G401 (cell line): ENCODE measurements at regions not wholly inside any gene's neighbourhood (a gene's known extent, or its start where the extent isn't known, plus 50 kb on each side); places are given as distances from the start of the nearest gene placed in this dataset.
"Not testable (repeated sequence)": the region's sequence is repeated elsewhere in the genome, so short reads cannot be mapped to it uniquely, and the experiment has no call there.

Source experiments
- DNase-seq: peaks from one replicate; pipeline ENCODE4 v3.0.0-alpha.2; 2015; ENCODE audit warnings: low spot score
- in situ Hi-C: cut with HindIII; loops from 2 replicates; pipeline ENCODE4 v1.10.0; 2016; ENCODE audit warnings: low sequenced_read_pairs, mixed read lengths

- no peak for DNase-seq
- in situ Hi-C loops = no loop called here
These were observed 729.4 kb downstream of the METTL15 start for GRCh38 chr11:28837599-28837998.

- DNase-seq = no peak
- in situ Hi-C loops = no loop called here
These were observed 728.3 kb downstream of the METTL15 start for GRCh38 chr11:28836285-28837081.

GRCh38 chr11:28835790-28836189, 727.6 kb downstream of the METTL15 start:
- in situ Hi-C loops = no loop called here
- DNase-seq = no peak

GRCh38 chr11:28835317-28835716, 727.1 kb downstream of the METTL15 start:
- DNase-seq = no peak

GRCh38 chr11:28834877-28835276, 726.7 kb downstream of the METTL15 start:
- DNase-seq = no peak

More at GRCh38 chr11:28835317-28835716, 727.1 kb downstream of the METTL15 start:
- in situ Hi-C loops = no loop called here

GRCh38 chr11:28833670-28834069, 725.5 kb downstream of the METTL15 start:
- DNase-seq = no peak
- in situ Hi-C loops = no loop called here

More at GRCh38 chr11:28834877-28835276, 726.7 kb downstream of the METTL15 start:
- in situ Hi-C loops = no loop called here

GRCh38 chr11:28833169-28833568, 725.0 kb downstream of the METTL15 start:
- DNase-seq = no peak
- in situ Hi-C loops = no loop called here

- in situ Hi-C loops = no loop called here
- no peak for DNase-seq
These were observed 718.6 kb downstream of the METTL15 start for GRCh38 chr11:28826807-28827206.

GRCh38 chr11:28822576-28822975, 714.4 kb downstream of the METTL15 start:
- no peak for DNase-seq
- in situ Hi-C loops = no loop called here

GRCh38 chr11:28820296-28820989, 712.3 kb downstream of the METTL15 start:
- no peak for DNase-seq
- in situ Hi-C loops = no loop called here

- in situ Hi-C loops = no loop called here
- DNase-seq = no peak
These were observed 711.6 kb downstream of the METTL15 start for GRCh38 chr11:28819741-28820140.

GRCh38 chr11:28815110-28815509, 706.9 kb downstream of the METTL15 start:
- in situ Hi-C loops = no loop called here
- no peak for DNase-seq

- in situ Hi-C loops = no loop called here
- no peak for DNase-seq
These were observed 700.6 kb downstream of the METTL15 start for GRCh38 chr11:28808771-28809170.

- no peak for DNase-seq
- in situ Hi-C loops = no loop called here
These were observed 691.1 kb downstream of the METTL15 start for GRCh38 chr11:28799316-28799715.

- in situ Hi-C loops = no loop called here
- DNase-seq = no peak
These were observed 690.1 kb downstream of the METTL15 start for GRCh38 chr11:28798286-28798685.

GRCh38 chr11:28797536-28797935, 689.3 kb downstream of the METTL15 start:
- in situ Hi-C loops = no loop called here
- DNase-seq = no peak

- in situ Hi-C loops = no loop called here
- no peak for DNase-seq
These were observed 686.2 kb downstream of the METTL15 start for GRCh38 chr11:28794405-28794804.

- no peak for DNase-seq
- in situ Hi-C loops = no loop called here
These were observed 685.1 kb downstream of the METTL15 start for GRCh38 chr11:28793282-28793738.

- DNase-seq = no peak
- in situ Hi-C loops = no loop called here
These were observed 684.7 kb downstream of the METTL15 start for GRCh38 chr11:28792856-28793255.

GRCh38 chr11:28787897-28788296, 679.7 kb downstream of the METTL15 start:
- in situ Hi-C loops, DNase-seq: not testable (repeated sequence)
